NCI-H524 treated with DMSO at 0.1 percent for 48 hours (cell line): ENCODE measurements at regions not wholly inside any gene's neighbourhood (a gene's known extent, or its start where the extent isn't known, plus 50 kb on each side); places are given as distances from the start of the nearest gene placed in this dataset.
"Not testable (repeated sequence)": the region's sequence is repeated elsewhere in the genome, so short reads cannot be mapped to it uniquely, and the experiment has no call there.

Experiments
- DNase-seq: peaks from one replicate; lab custom pipeline; 2025; lab: John Stamatoyannopoulos, UW

DNA sequence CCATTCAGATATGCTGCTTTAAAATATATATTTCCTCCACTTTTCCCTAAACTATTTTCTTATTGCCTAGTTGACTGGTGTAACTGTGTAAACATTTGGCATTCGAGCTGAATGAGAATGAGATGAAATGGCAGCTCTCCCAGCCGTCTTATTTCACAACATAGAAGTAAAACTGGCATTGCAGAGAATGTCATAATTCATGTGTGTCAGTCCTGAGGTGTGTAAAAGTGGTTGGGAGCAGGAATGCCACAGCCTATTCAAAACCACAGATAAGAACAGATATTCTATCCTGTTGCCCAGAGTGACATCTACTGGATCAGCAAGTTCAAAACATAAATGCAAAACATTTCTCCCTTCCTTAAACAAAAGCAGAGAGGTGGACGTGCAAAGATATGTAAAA lies 565.5 kb upstream of the CHAC2 start:
- no peak for DNase-seq

DNA sequence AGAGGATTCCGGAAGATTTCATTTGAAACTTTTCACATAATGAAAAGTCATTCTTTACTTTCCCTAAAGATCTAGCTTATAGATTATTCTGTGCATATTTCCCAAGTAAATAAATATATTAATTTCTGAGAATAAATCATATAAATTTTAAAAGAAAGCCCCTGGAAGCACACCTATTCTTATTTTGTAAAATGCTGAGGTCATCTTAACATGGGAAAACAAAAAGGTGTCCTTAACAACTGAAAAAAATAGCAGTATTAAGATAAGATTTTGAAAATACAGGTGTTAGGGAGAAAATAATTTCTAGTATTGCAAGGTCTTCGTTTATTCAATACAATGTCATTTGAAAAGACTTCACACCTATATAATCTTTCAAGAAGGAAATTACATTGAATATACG lies 567.5 kb upstream of the CHAC2 start:
- no peak for DNase-seq

DNA sequence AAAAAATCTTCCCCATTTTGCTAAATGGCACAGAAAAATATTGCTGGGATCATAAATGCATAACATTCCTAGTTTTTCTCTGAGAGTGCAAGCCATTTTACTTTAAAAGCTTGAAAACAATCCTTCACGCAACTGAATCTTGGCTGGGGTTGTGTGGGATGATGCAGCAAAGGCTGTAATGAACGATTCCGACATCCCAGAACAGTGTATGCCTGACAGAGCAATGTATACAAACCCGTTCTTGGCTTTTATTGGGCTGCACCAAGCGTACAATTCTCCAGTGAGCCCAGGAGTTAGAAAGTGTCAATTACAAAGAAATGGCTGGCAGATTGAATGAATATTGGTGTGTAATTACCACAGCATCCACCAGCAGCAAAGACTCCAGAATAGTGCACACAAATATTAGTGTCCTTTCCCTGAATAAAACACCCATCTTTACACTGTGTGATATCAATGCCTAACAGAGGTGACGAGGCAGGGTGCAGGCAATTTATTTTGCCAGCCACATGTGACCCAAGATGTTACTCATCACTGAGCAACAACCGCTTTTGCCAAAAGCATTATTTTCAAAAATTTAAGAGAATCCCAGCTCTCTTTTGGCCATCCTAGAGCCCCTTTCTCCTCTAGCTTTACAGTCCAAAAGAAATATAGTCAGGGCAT lies 578.6 kb upstream of the CHAC2 start:
- DNase-seq = no peak

DNA sequence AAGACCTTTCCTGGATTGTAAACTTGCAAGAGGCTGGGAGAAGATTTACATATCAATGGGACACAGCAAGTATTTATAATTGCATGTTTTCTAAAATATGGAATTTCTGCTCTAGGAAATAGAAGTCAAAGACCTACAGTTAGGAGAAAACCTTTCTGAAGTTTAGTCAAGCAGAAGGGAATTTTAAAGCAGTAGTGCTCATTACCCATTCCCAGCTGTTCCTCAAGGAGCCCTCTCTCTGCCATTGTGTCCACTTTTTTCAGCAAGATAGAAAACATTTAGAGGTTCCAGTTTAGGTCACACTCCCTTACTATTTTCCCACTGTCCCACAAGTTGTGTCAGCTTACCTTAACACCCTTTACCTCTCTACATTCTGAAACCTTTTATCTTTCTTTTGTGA lies 584.0 kb upstream of the CHAC2 start:
- no peak for DNase-seq

DNA sequence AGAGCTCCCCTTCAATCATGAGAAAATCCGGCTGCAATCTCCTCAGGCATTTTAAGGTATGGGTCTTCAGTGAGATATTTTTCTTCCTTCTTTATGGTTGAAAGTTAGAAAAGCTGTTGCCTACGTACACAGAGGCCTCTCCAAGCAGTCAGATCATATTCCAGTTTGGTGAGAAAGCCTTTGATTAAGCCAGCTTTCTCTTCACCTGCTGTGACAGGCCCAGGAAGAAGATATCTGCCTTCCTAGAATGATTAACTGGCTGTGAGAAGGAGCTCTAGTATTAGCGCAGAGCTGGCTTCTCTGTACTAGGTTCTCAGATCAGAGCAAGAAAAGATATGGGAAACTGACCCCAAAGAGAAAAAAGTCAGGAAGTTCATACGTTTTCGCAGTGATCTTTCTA lies 585.0 kb upstream of the CHAC2 start:
- DNase-seq = no peak

DNA sequence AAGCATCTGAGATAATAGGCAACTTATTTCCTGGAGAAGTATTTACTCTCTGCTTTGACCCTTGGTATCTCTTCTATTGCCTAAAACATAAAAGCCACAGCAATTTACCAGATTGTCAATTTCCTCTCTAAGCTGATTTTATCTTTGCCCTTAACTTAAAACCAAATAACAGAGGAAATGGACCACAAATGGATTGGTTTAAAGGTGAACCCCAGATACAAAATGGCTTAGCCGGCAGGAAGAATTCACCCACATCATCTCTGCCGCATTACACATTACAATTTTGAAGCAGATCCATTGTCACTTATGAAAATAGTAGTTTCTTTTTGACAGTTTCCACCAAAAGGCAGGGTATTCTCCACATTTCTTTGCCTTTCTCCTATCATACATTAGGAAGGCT lies 585.8 kb upstream of the CHAC2 start:
- DNase-seq = no peak

DNA sequence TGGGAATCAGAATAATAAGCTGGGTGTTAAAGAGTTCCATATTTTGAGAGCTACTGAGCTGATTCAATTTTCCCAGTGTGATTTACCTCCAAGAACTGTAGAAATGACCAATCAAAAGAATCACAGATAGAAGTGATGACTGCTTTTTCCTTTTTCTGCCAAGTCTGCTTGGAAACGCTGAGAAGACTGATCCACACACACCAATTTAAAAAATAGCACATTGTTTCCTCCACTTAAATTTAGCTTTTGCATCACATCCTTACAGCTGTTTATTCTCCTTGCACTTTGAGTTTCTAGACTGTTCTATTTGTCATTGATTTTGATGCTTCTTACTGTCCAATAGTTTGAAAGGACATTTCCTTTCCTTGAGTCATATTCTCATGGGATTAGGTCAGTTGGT lies 590.3 kb upstream of the CHAC2 start:
- DNase-seq = no peak

DNA sequence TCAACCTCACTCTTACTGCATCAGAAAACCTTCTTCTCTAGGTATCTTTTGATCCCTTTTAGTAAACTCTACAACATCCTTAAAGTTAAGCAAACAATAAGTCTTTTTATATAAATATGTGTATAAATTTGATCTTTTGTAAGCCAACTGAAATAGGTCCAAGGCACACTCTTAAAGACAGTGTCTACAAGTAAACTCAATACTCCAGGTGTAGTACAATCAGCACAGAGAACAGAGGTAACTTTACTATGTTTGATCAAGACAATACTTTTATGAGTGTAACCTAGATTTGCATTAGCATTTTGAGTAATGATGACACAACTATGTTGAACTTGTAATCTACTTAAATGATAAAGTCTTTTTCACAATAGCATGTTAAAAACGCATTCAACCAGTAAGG lies 593.1 kb upstream of the CHAC2 start:
- no peak for DNase-seq

DNA sequence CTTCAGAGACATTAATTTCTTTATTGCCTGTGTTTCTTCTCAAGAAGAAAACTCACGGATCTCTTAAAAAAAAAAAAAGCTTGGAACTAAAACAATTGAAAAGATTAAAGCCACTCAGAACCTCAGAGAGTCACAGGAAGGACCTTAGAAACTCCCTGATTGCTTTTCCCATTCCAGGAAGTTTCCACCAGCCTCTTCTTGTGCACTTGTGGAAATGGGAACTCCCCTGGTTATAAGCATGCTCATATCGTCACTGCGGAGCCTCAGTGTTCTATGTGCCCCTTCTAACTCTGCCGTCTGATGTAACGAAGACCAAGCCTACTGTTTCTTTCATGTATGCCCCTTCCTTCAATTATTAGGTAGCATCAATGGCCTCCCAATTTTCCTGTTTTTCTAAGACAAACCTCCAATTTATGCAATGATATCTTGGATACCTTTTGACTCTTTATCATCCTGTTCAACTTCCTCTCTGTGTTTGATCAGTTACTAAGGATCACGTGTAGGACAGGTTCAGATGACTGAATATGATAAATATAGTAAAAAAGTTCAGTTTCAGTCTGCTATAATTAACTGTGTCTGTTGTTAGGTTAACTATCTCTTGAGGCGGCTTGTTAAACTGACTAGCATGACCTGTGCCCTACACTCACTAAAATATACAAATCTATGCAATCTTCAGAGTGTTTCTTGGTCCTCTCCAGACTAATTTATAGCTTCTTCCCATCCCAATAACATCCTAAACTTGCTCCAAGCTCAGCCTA lies 593.7 kb upstream of the CHAC2 start:
- DNase-seq = no peak

DNA sequence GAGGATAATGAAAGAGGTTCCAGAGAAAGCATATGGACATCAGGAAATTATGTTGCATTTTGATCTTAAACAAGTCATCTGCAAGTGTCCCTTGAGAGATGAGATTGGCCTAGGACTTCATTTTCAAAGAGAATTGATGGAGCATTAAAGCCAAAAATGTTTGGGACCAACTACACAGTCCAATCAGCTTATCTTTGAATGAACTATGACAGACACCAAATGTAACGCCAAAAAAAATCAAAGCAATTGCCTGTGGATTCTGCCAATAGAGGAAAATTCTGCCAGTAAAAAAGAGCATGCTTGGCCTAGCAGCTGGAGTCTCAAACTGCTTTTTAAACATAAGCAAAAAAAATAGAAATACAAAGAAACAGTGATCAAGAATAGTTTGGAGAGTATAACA lies 594.5 kb upstream of the CHAC2 start:
- no peak for DNase-seq

DNA sequence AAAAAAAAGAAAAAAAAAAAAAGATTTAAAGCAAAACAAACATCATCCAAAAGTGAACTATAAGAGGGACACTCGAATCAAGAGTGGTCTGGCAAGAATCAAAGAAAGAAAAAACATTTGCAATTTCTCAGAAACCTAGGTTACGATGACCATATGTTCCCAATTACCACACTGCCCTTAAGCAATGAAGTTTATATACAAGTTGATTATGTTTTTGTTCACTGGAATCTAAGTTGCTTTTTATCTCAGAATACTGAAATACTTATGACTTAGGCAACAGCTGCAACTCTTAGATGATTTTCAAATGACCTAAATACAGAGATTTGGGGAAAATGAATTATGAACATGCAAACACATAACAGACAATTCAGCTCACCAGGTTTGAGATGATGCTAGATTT lies 597.1 kb upstream of the CHAC2 start:
- DNase-seq = no peak

DNA sequence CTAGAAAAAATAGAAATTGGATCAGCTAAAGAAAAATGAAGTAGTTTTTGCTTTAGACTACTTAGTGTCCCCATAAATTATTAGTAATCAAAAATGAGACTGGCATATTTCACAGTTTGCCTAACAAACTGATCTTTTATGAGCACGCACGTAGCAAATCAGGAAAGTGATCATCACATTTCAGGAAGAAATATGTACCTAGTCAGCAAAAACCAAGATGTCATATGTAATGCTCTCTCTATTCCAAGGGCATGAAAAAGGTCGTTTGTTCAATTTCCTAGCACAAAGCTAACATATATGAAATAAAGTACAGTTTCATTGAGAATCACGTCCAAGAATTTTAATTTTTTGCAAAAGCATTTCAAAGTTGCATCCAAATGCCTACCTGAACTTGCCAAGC lies 600.4 kb upstream of the CHAC2 start:
- no peak for DNase-seq

DNA sequence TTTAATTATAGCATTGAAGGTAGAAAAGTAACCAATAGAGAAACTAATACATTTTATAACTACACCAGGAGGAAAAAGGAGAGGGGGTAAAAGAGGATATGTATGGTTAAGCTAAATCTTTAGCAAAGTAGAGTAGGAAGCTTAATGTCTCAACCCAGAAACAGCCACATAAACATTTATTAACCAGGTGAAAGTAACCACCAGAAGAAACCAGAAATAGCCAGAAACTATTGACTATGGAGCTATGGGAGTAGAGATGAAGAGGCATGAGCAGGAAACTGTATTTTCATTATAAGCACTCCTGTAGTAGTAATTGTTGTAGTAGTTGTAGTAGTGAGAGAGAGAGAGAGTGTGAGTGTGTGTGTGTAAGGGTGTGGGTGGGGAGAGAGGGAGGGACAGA lies 617.5 kb upstream of the CHAC2 start:
- no peak for DNase-seq

DNA sequence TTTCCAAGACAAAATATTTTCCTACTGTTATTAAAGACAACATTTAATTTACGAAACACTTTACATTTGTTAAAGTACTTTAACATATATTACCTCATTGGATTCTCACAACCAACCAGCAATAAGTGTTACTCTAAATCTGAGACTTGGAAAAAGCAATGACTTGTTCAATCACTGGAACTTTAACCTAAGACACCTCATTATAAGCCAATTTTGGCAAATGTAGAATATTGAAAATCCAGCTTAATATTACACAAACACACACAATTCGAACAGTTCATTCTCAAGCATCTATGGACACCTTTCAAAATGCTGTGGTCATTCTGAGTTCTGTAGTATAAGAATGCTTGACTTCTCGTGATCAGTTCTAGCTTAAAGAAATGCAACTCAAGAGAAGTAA lies 619.4 kb upstream of the CHAC2 start:
- DNase-seq = no peak

DNA sequence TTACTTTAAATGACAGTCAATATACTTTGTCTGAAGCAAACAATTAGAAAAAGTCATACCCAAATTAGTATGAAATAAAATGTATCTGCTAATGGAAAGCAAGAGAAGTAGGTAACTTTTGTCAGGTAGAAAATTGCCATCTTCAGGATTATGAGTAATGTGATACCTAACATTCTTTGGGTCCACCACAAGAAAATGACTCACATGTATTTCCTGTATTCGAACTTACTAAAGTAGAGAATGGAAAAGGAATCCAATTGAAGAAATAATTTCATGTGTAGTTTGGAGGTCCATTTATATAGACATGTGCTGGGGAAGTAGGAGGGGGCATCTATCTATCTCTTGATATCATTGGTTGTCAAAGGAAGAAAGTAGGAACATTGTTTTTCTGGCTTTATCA lies 636.2 kb upstream of the CHAC2 start:
- DNase-seq = no peak

DNA sequence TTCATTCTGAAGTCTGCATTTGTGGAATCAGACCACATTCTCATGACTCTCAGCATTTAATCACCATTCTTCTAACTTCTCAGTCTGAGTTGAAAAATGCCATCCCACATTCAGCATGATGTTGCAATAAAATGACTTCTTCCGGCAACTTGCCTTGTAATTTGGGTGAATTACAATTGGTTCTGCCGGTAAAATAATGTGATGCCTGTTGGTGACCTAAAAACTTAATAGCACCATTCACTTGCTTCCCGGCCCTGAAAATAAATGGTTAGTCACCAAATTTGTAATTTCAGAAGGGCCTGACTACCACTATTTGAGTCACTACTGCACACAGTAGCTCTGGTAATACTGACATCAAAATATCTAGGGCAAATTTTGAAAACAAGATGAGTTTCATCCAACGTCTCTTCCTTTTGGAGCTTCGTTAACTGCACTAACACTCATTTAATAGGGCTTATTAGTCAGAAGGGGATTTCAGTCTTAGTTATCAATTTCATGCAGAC lies 637.1 kb upstream of the CHAC2 start:
- DNase-seq = no peak

DNA sequence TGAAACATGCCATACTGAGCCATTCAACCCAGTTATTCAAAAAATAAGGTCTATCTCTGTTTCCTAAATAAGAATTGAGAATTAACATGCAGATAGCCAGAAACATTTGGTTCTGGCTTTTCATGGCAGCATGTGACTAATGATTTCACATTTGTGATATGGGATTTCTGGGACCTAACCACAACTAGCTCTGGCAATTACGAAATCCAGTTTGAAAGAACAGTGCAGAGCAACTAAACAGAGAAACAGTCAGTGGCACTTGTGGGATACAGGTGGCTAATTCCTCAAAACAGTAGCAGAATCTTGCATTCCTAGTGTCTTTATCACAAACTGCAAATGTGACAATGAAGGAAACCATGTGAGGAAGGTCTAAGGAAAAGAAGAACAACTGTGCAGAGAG lies 637.8 kb upstream of the CHAC2 start:
- DNase-seq = no peak

DNA sequence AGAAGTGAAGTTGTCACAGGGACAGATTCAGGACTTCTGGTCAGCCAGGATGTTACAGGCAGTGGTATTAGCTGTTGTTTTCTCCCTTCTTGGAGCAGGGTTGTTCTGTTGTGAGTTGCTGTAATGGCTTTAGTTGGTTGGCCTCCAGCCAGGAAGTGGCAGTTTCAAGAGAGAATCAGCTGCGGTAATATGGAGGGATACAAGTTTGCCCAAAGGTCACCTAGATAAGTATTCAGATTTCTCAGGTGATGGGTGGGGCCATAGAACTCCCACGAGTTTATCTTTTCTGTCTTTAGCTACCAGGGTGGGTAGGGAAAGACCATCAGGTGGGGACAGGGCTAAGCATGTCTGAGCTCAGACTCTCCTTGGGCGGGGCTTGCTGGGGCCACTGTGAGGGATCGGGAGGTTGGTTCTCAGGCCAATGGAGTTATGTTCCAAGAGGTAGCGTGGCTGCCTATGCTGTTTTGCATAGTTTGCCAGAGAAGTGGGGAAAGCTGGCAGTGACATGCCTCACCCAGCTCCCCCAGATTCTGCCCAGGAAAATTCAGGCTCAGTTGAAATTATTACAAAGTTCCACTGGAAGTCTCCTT lies 640.4 kb upstream of the CHAC2 start:
- DNase-seq = no peak

DNA sequence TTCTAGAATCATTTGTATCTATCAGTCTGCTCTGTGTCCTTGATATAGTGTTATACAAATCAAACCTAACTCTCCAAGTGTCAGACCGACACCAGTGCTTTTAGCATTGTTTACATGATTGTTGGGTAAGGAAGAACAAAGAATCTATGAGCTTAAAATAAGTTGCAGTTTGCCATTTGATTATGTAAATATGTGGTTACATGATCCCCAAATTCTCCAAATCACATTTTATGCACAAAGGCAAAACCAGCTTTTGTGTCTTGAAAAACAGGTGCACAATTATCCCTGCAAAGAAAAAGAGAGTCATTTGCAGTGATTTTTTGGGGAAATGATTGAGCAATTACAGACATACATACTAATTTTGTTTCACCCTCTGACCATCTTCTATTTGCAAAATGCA lies 652.6 kb upstream of the CHAC2 start:
- DNase-seq = no peak

DNA sequence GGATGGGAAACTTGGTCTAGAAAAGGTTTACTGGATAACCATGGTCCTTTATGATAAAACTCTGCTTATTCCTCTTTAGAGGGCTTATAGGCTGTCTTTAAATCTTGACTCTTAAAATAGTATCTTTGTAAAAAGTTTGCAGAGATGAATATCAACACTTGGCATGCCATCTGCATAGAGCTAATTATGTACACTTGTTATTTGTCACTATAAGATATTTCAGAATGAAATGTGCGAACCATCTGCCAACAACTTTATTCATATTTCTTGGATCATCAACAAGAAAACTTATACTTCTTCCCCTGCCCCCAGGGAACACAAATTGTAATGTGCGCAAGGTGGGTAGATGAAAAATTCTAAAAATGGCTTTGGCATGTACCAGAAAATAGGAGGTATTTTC lies 653.0 kb upstream of the CHAC2 start:
- no peak for DNase-seq

DNA sequence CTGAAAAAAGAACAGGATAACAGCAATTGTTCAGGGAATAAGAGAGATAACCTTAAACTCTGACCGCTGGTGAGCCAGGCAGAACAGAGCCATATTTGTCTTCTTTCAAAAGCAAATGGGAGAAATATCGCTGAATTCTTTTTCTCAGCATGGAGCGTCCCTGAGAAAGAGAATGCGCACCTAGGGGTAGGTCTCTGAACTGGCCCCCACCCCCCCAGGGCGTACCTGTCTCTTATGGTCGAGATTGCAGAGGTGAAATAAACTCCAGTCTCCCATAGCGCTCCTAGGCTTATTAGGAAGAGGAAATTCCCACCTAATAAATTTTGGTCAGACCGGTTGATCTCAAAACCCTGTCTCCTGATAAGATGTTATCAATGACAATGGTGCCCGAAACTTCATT lies 655.2 kb upstream of the CHAC2 start:
- DNase-seq = not testable (repeated sequence)

DNA sequence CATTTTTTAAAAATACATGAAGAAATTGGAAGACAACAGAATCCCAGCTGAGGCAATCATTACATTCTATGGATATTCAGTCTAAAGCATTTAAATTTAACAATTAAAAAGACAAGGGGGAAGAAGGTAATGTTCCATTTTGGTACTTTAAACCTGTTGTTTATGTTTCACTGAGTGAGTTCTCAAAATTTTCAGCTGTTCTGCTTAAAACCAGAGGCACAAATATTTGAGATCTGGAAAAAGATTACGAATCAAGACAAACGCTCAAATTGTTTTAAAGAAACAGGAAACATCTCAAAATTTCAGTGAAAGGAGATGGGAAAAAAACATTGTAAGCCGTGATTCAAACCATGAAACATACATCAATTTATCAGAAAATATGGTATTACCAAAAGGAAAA lies 656.2 kb upstream of the CHAC2 start:
- no peak for DNase-seq

DNA sequence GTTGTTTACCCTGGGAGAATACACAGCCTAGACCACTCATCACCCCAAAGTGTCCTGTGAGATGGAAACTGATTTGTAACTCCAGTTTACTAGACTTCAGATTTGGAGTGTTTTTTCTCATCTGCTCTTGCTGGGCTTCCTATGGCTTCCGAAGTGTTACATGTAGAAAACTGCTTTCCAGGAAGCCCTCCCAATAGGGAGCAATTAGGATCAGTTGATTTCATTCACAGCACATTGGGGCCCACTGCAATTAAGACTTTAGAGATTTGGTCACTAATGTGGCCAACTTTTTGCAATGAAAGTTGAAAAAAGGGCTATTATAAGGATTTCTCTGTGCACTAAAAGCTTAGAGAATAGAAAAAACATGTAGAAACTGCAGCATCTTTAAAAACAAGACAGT lies 656.6 kb upstream of the CHAC2 start:
- no peak for DNase-seq

DNA sequence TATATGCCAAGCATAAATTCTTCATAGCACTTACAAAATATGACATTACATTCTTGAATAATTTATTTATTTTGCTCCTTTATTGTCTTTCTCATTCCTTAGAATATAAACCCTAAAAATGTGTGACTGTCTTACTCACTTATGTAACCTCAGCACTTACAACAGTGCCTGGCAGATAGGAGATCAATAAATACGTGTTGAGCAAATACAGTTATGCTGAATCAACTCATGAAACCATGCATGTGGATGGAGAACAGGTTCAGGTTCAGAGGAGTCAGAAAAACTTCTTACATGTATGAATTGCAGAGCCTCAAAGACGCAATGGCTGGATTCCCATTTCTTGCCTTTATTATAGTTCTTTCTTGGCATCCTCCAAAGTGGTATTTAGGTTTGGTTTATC lies 659.4 kb upstream of the CHAC2 start:
- DNase-seq = no peak
